Natural killer cell (primary cell): ENCODE measurements at regions not wholly inside any gene's neighbourhood (a gene's known extent, or its start where the extent isn't known, plus 50 kb on each side); places are given as distances from the start of the nearest gene placed in this dataset.

Experiments used
- ATAC-seq, 3 donors: fragments of 150-1000 bp in 2 of 3; fragments of 200-7000 bp in 1 of 3; cut with Tn5 transposase; 1 replicate in 1 of 3; 2 replicates in 2 of 3; pipeline ENCODE4 v1.10.0; 2021; ENCODE audit warnings: mild to moderate bottlenecking in 2 of 3, moderate library complexity in 2 of 3
- DNase-seq, 2 donors: peaks; one replicate each; pipeline versions ENCODE4 v3.0.0 to v3.0.0-alpha.2; 2013 to 2021; ENCODE audit warnings: mixed read lengths in 1 of 2
- H3K27ac ChIP-seq: one replicate; pipeline ENCODE4 v1.5.1; 2013; ENCODE audit warnings: mild to moderate bottlenecking, low read length
- H3K27me3 ChIP-seq: one replicate; pipeline ENCODE4 v1.6.1; 2013; ENCODE audit warnings: low read length; ENCODE audit not compliant: control insufficient read depth, insufficient read depth
- H3K36me3 ChIP-seq: one replicate; pipeline ENCODE4 v1.6.1; 2013; ENCODE audit warnings: low read length; ENCODE audit not compliant: control insufficient read depth, insufficient read depth
- H3K4me1 ChIP-seq: one replicate; pipeline ENCODE4 v1.6.1; 2013; ENCODE audit warnings: low read length; ENCODE audit not compliant: control insufficient read depth, insufficient read depth
- H3K4me3 ChIP-seq: one replicate; pipeline ENCODE4 v1.5.1; 2013; ENCODE audit warnings: low read length
- H3K9me3 ChIP-seq: one replicate; pipeline ENCODE4 v1.6.1; 2013; ENCODE audit warnings: low read length; ENCODE audit not compliant: control insufficient read depth, insufficient read depth
- H3K27ac Mint-ChIP-seq, 2 donors: one replicate each; pipeline ENCODE4 v1.8.0; 2022; ENCODE audit warnings: mild to moderate bottlenecking in 2 of 2, mixed read lengths in 2 of 2, moderate library complexity in 1 of 2
- H3K27me3 Mint-ChIP-seq, 2 donors: one replicate each; pipeline ENCODE4 v1.8.0; 2022; ENCODE audit warnings: low read depth in 2 of 2, mixed read lengths in 2 of 2
- H3K36me3 Mint-ChIP-seq: one replicate; pipeline ENCODE4 v1.8.0; 2022; ENCODE audit warnings: mixed read lengths
- H3K4me1 Mint-ChIP-seq, 2 donors: one replicate each; pipeline ENCODE4 v1.8.0; 2022; ENCODE audit warnings: mixed read lengths in 2 of 2
- H3K4me3 Mint-ChIP-seq: one replicate; pipeline ENCODE4 v1.8.0; 2022; ENCODE audit warnings: mild to moderate bottlenecking, moderate library complexity, mixed read lengths
- H3K9me3 Mint-ChIP-seq, 2 donors: one replicate each; pipeline ENCODE4 v1.8.0; 2022; ENCODE audit warnings: mixed read lengths in 2 of 2
- CTCF ChIP-seq: fragments of 200-600 bp; IDR thresholded peaks from one replicate; pipeline ENCODE4 v1.8.0; 2022; ENCODE audit warnings: antibody characterized with exemption
- WGBS: methylation state at CpG from one replicate; pipeline ENCODE4 v1.1.7; 2013; ENCODE audit warnings: missing lambda C conversion rate; ENCODE audit not compliant: insufficient coverage; 5-methylcytosine and 5-hydroxymethylcytosine counted together
- intact Hi-C: fragments of 100-400 bp; cut with micrococcal nuclease; formaldehyde crosslinking; loops from one replicate; pipeline ENCODE4 v1.14.2; 2022

- Mint-ChIP-seq H3K4me1 (no peaks in the 10 kb centered on the region), H3K27ac (no peak overlapping the region), H3K9me3 (peaks cover 3 to 9% of the 10 kb centered on the region in 2 donors), H3K4me3 (no peak overlapping the region), H3K36me3 (no peaks in the 10 kb centered on the region), H3K27me3 (no peaks in the 10 kb centered on the region)
- H3K27ac ChIP-seq: no peak overlapping the region
- ATAC-seq (no peak), DNase-seq (no peak)
- intact Hi-C loops: no loop called here
- H3K4me3 ChIP-seq: no peak overlapping the region
- no CpG with 5 or more reads among the region's 1 CpG for WGBS
- no peak for TF ChIP-seq CTCF
- no peaks in the 10 kb centered on the region for H3K27me3 ChIP-seq
- peaks cover 4% of the 10 kb centered on the region for H3K9me3 ChIP-seq
- no peaks in the 10 kb centered on the region for H3K36me3 ChIP-seq
- no peaks in the 10 kb centered on the region for H3K4me1 ChIP-seq
Measured at GRCh38 chr13:62633448-62633847, 1217.8 kb upstream of the PCDH20 start.

GRCh38 chr13:62631619-62632018 lies 1216.0 kb upstream of the PCDH20 start:
- WGBS: no CpG with 5 or more reads among the region's 2 CpGs
- Histone ChIP-seq H3K4me3 (no peak overlapping the region), H3K27ac (no peak overlapping the region), H3K9me3 (peaks cover under 1% of the 10 kb centered on the region), H3K4me1 (no peaks in the 10 kb centered on the region), H3K27me3 (no peaks in the 10 kb centered on the region), H3K36me3 (no peaks in the 10 kb centered on the region)
- Mint-ChIP-seq H3K4me3 (no peak overlapping the region), H3K9me3 (peaks cover 4 to 7% of the 10 kb centered on the region in 2 donors), H3K36me3 (no peaks in the 10 kb centered on the region), H3K4me1 (no peaks in the 10 kb centered on the region), H3K27me3 (no peaks in the 10 kb centered on the region), H3K27ac (no peak overlapping the region)
- intact Hi-C loops: no loop called here
- no peak for TF ChIP-seq CTCF
- DNase-seq (no peak), ATAC-seq (no peak)

DNA sequence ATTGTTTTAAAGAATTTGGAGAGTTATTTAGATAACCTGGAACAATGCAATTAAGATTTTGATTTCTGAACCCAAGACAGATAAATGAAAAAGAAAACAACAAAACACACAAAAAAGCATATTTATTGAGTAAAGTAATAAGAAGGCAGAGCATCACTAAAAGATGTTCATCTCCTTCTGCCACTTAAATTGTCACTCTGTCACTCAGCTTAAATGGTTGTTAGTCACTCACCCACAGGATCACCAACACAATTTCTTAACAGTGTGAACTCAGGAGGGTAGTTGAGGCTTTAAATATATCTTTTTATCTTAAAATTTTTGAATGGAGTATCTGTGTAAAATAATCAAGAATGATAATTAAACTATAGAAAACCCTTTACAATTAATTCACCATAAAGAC lies 1215.5 kb upstream of the PCDH20 start:
- Mint-ChIP-seq H3K9me3 (peaks cover 4 to 7% of the 10 kb centered on the region in 2 donors), H3K27ac (no peak overlapping the region), H3K36me3 (no peaks in the 10 kb centered on the region), H3K27me3 (no peaks in the 10 kb centered on the region), H3K4me3 (no peak overlapping the region), H3K4me1 (no peaks in the 10 kb centered on the region)
- DNase-seq (no peak), ATAC-seq (no peak)
- TF ChIP-seq CTCF: no peak
- H3K4me1 ChIP-seq: no peaks in the 10 kb centered on the region
- intact Hi-C loops: no loop called here
- no peaks in the 10 kb centered on the region for H3K36me3 ChIP-seq
- H3K27me3 ChIP-seq: no peaks in the 10 kb centered on the region
- no peak overlapping the region for H3K27ac ChIP-seq
- H3K9me3 ChIP-seq: peaks cover 6% of the 10 kb centered on the region
- no peak overlapping the region for H3K4me3 ChIP-seq

- H3K36me3 Mint-ChIP-seq: no peaks in the 10 kb centered on the region
Measured at GRCh38 chr13:62629618-62630017, 1214.0 kb upstream of the PCDH20 start.

More at GRCh38 chr13:62629618-62630017, 1214.0 kb upstream of the PCDH20 start:
- DNase-seq (no peak), ATAC-seq (no peak)
- no peak overlapping the region for H3K4me3 ChIP-seq
- intact Hi-C loops: no loop called here
- H3K4me3 Mint-ChIP-seq: no peak overlapping the region
- H3K4me1 Mint-ChIP-seq: no peaks in the 10 kb centered on the region
- TF ChIP-seq CTCF: no peak
- H3K9me3 Mint-ChIP-seq: peaks cover 4 to 9% of the 10 kb centered on the region in 2 donors
- no peak overlapping the region for H3K27ac Mint-ChIP-seq
- WGBS: 87% methylated on average over 3 of the region's 3 CpGs
- H3K9me3 ChIP-seq: peaks cover 6% of the 10 kb centered on the region
- no peaks in the 10 kb centered on the region for H3K27me3 ChIP-seq
- H3K36me3 ChIP-seq: no peaks in the 10 kb centered on the region
- no peaks in the 10 kb centered on the region for H3K4me1 ChIP-seq
- no peak overlapping the region for H3K27ac ChIP-seq
- H3K27me3 Mint-ChIP-seq: no peaks in the 10 kb centered on the region
